Tibial nerve (tissue), 4 donors: ENCODE measurements at regions not wholly inside any gene's neighbourhood (a gene's known extent, or its start where the extent isn't known, plus 50 kb on each side); places are given as distances from the start of the nearest gene placed in this dataset.

Source experiments
- DNase-seq, 2 donors: peaks; one replicate each; pipeline ENCODE4 v3.0.0-alpha.2; 2019; ENCODE audit warnings: low spot score in 2 of 2
- H3K27ac ChIP-seq, 4 donors: fragments of 200-600 bp; sonication (generic) in 3 of 4; one replicate each; pipeline ENCODE4 v1.5.1; 2017 to 2019; ENCODE audit warnings: mild to moderate bottlenecking in 1 of 4
- H3K27me3 ChIP-seq, 2 donors: fragments of 200-600 bp; sonication (generic) in 1 of 2; one replicate each; pipeline versions ENCODE4 v1.5.1 to v1.6.0; 2017 to 2019
- H3K36me3 ChIP-seq, 3 donors: fragments of 200-600 bp; sonication (generic); one replicate each; pipeline ENCODE4 v1.5.1; 2018 to 2019
- H3K4me1 ChIP-seq, 4 donors: fragments of 200-600 bp; sonication (generic) in 3 of 4; one replicate each; pipeline ENCODE4 v1.5.1; 2017 to 2019
- H3K4me3 ChIP-seq, 4 donors: fragments of 200-600 bp; sonication (generic) in 3 of 4; one replicate each; pipeline ENCODE4 v1.5.1; 2017 to 2019; ENCODE audit warnings: mild to moderate bottlenecking in 1 of 4, moderate library complexity in 1 of 4
- H3K9me3 ChIP-seq, 4 donors: fragments of 200-600 bp; sonication (generic) in 3 of 4; one replicate each; pipeline ENCODE4 v1.5.1; 2017 to 2019
- EP300 ChIP-seq, 2 donors: sonication (generic); formaldehyde crosslinking; IDR thresholded peaks; one replicate each; pipeline ENCODE4 v1.6.1; 2017; ENCODE audit warnings: antibody characterized with exemption in 2 of 2, mild to moderate bottlenecking in 1 of 2
- POLR2A ChIP-seq, 2 donors: fragments of 450-650 bp; IDR thresholded peaks; one replicate each; pipeline ENCODE4 v1.6.1; 2017; ENCODE audit warnings: antibody characterized with exemption in 2 of 2, mild to moderate bottlenecking in 2 of 2, moderate library complexity in 2 of 2
- WGBS, 2 donors: methylation state at CpG; one replicate each; pipeline ENCODE4 v1.1.5; 2018; 5-methylcytosine and 5-hydroxymethylcytosine counted together
- TF ChIP-seq, protein P1 (sequence below), 5 experiments: fragments of 200-600 bp in 3 of 5; fragments of 450-650 bp in 2 of 5; sonication (generic) in 3 of 5; IDR thresholded peaks; one replicate each; pipeline ENCODE4 v1.5.1; 2016 to 2019; ENCODE audit warnings: antibody characterized with exemption in 5 of 5, mild to moderate bottlenecking in 3 of 5, moderate library complexity in 2 of 5

GRCh38 chr20:18943542-18943941 lies 130.0 kb downstream of the SCP2D1 start:
- no peak overlapping the region for H3K27ac ChIP-seq

GRCh38 chr20:18956890-18957289 lies 143.3 kb downstream of the SCP2D1 start:
- Histone ChIP-seq H3K9me3 (peaks cover 0 to 6% (median 0%) of the 10 kb centered on the region in 4 donors), H3K27ac (no peak overlapping the region), H3K4me3 (no peak overlapping the region), H3K27me3 (no peaks in the 10 kb centered on the region), H3K4me1 (no peaks in the 10 kb centered on the region), H3K36me3 (no peaks in the 10 kb centered on the region)
- WGBS, 2 donors: 85 to 88% methylated on average over 4 of the region's 4 CpGs
- no peak for TF ChIP-seq EP300 (IDR thresholded peaks at IDR 0.05)
- TF ChIP-seq, protein P1, sequence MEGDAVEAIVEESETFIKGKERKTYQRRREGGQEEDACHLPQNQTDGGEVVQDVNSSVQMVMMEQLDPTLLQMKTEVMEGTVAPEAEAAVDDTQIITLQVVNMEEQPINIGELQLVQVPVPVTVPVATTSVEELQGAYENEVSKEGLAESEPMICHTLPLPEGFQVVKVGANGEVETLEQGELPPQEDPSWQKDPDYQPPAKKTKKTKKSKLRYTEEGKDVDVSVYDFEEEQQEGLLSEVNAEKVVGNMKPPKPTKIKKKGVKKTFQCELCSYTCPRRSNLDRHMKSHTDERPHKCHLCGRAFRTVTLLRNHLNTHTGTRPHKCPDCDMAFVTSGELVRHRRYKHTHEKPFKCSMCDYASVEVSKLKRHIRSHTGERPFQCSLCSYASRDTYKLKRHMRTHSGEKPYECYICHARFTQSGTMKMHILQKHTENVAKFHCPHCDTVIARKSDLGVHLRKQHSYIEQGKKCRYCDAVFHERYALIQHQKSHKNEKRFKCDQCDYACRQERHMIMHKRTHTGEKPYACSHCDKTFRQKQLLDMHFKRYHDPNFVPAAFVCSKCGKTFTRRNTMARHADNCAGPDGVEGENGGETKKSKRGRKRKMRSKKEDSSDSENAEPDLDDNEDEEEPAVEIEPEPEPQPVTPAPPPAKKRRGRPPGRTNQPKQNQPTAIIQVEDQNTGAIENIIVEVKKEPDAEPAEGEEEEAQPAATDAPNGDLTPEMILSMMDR (IDR thresholded peaks at IDR 0.05): no peak
- TF ChIP-seq POLR2A (IDR thresholded peaks at IDR 0.05): no peak
- DNase-seq: no peak

More at GRCh38 chr20:18943542-18943941, 130.0 kb downstream of the SCP2D1 start:
- DNase-seq: no peak
- no peaks in the 10 kb centered on the region for H3K27me3 ChIP-seq
- peaks cover 0 to under 1% (median 0%) of the 10 kb centered on the region in 4 donors for H3K9me3 ChIP-seq
- H3K4me3 ChIP-seq: no peak overlapping the region
- H3K4me1 ChIP-seq: no peaks in the 10 kb centered on the region
- 80 to 82% methylated on average over 4 of the region's 4 CpGs for WGBS, 2 donors
- TF ChIP-seq, protein P1 (IDR thresholded peaks at IDR 0.05): no peak
- TF ChIP-seq POLR2A (IDR thresholded peaks at IDR 0.05): no peak
- TF ChIP-seq EP300 (IDR thresholded peaks at IDR 0.05): no peak
- no peaks in the 10 kb centered on the region for H3K36me3 ChIP-seq

DNA sequence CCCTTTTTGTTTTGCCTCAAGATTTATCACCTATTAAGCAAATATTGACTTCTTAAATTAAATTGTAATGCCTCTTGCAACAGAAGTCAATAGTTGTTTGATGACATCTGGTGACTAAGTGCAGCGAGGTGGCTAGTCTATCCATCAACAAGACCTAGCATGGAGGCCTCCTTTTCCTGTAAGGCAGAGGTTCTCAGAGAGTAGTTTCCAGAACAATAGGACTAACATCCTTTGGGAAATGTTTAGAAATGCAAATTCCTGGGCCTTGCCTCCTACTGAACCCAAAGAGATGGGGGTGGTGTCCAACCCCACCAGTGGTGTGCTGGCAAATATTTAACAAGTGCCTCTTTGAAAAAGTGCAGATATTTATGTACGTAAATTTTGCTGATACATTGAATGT lies 143.7 kb downstream of the SCP2D1 start:
- TF ChIP-seq EP300 (IDR thresholded peaks at IDR 0.05) (no peak), POLR2A (IDR thresholded peaks at IDR 0.05) (no peak)
- TF ChIP-seq, protein P1 (IDR thresholded peaks at IDR 0.05): no peak
- no peak for DNase-seq
- no peaks in the 10 kb centered on the region for H3K4me1 ChIP-seq
- peaks cover 0 to 6% (median 0%) of the 10 kb centered on the region in 4 donors for H3K9me3 ChIP-seq
- H3K4me3 ChIP-seq: no peak overlapping the region
- H3K27me3 ChIP-seq: no peaks in the 10 kb centered on the region
- WGBS, 2 donors: 77 to 84% methylated on average over 2 of the region's 2 CpGs
- H3K27ac ChIP-seq: no peak overlapping the region
- no peaks in the 10 kb centered on the region for H3K36me3 ChIP-seq

GRCh38 chr20:18971121-18971520 lies 157.5 kb downstream of the SCP2D1 start:
- no peak overlapping the region for H3K27ac ChIP-seq
- H3K27me3 ChIP-seq: no peaks in the 10 kb centered on the region
- peaks cover 0 to 9% (median 0%) of the 10 kb centered on the region in 4 donors for H3K4me1 ChIP-seq
- no peak for TF ChIP-seq POLR2A (IDR thresholded peaks at IDR 0.05)
- TF ChIP-seq, protein P1 (IDR thresholded peaks at IDR 0.05): no peak
- TF ChIP-seq EP300 (IDR thresholded peaks at IDR 0.05): no peak
- peaks cover 0 to 4% (median 0%) of the 10 kb centered on the region in 4 donors for H3K9me3 ChIP-seq
- DNase-seq: no peak
- H3K4me3 ChIP-seq: no peak overlapping the region
- 91 to 92% methylated on average over 5 of the region's 5 CpGs for WGBS, 2 donors
- no peaks in the 10 kb centered on the region for H3K36me3 ChIP-seq

DNA sequence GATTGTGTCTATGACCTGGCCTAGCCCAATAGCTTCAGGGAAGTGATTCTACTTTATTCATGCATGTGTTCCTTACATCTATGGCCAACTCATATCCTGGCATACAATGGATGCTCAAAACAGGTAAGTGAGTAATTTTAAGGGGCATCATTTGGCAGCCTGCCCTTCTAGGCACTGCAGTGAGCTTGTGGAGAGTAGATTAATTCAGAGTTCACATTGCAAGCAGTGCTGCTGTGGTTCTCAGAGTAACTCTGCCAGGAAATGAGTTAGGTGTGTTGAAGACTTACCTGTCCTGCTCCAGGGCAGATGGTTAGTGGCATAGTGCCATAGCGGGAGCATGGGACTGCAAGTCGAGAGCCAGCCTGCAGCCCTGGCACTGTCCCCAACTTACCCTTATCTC lies 158.0 kb downstream of the SCP2D1 start:
- no peak overlapping the region for H3K27ac ChIP-seq
- no peaks in the 10 kb centered on the region for H3K36me3 ChIP-seq
- TF ChIP-seq POLR2A (IDR thresholded peaks at IDR 0.05) (no peak), EP300 (IDR thresholded peaks at IDR 0.05) (no peak)
- TF ChIP-seq, protein P1 (IDR thresholded peaks at IDR 0.05): no peak
- no peak overlapping the region for H3K4me3 ChIP-seq
- H3K4me1 ChIP-seq: peaks cover 0 to 9% (median 0%) of the 10 kb centered on the region in 4 donors
- no peak for DNase-seq
- peaks cover 0 to 4% (median 0%) of the 10 kb centered on the region in 4 donors for H3K9me3 ChIP-seq
- 88 to 96% methylated on average over 2 of the region's 2 CpGs for WGBS, 2 donors
- H3K27me3 ChIP-seq: no peaks in the 10 kb centered on the region
